ENCODE measurements at regions not wholly inside any gene's neighbourhood (a gene's known extent, or its start where the extent isn't known, plus 50 kb on each side); places are given as distances from the start of the nearest gene placed in this dataset.
"Not testable (repeated sequence)": the region's sequence is repeated elsewhere in the genome, so short reads cannot be mapped to it uniquely, and the experiment has no call there.

- Histone ChIP-seq H3K36me3 (ENCODE audit: control insufficient read depth in 2 of 2, extremely low read depth in 1 of 2, insufficient read depth in 1 of 2, low read length in 1 of 2) (no peaks in the 10 kb centered on the region), H3K4me1 (ENCODE audit: control insufficient read depth in 1 of 2, extremely low read depth in 1 of 2, insufficient read depth in 2 of 2, low read length in 2 of 2) (no peaks in the 10 kb centered on the region), H3K27me3 (replicated peaks in 1 of 2; ENCODE audit: control insufficient read depth in 2 of 2, extremely low read depth in 1 of 2, insufficient read depth in 2 of 2, low read length in 1 of 2) (peaks cover 0 to 2% of the 10 kb centered on the region in 2 experiments), H3K27ac (ENCODE audit: low read length) (no peak overlapping the region), H3K9me3 (no peaks in the 10 kb centered on the region), H3K4me3 (ENCODE audit: control insufficient read depth in 1 of 2, extremely low read depth in 1 of 2, low read length in 1 of 2) (no peak overlapping the region)
- H3K27me3 Mint-ChIP-seq = peaks cover 0 to 8% of the 10 kb centered on the region in 2 donors
- no peak overlapping the region for H3K4me3 Mint-ChIP-seq
- H3K9me3 Mint-ChIP-seq = no peaks in the 10 kb centered on the region
- H3K27ac Mint-ChIP-seq = no peak overlapping the region
- H3K36me3 Mint-ChIP-seq = no peaks in the 10 kb centered on the region
- ATAC-seq (replicated peaks in 1 of 4) (no peak), DNase-seq (no peak)
- ChIA-PET CTCF (no interaction called here), POLR2A (no interaction called here)
- H3K4me1 Mint-ChIP-seq = no peaks in the 10 kb centered on the region
Measured at GRCh38 chr3:157588386-157589060, 85.3 kb upstream of the VEPH1 start.

GRCh38 chr3:157586293-157586692, 83.1 kb upstream of the VEPH1 start:
- no CpG with 5 or more reads among the region's 5 CpGs for WGBS (ENCODE audit: insufficient coverage)
- H3K4me1 Mint-ChIP-seq = no peaks in the 10 kb centered on the region

GRCh38 chr3:157585386-157585785, 82.2 kb upstream of the VEPH1 start:
- Histone ChIP-seq H3K27me3 (replicated peaks in 1 of 2; ENCODE audit: control insufficient read depth in 2 of 2, extremely low read depth in 1 of 2, insufficient read depth in 2 of 2, low read length in 1 of 2) (no peaks in the 10 kb centered on the region), H3K4me3 (ENCODE audit: control insufficient read depth in 1 of 2, extremely low read depth in 1 of 2, low read length in 1 of 2) (no peak overlapping the region), H3K9me3 (no peaks in the 10 kb centered on the region), H3K27ac (ENCODE audit: low read length) (no peak overlapping the region), H3K36me3 (ENCODE audit: control insufficient read depth in 2 of 2, extremely low read depth in 1 of 2, insufficient read depth in 1 of 2, low read length in 1 of 2) (no peaks in the 10 kb centered on the region), H3K4me1 (ENCODE audit: control insufficient read depth in 1 of 2, extremely low read depth in 1 of 2, insufficient read depth in 2 of 2, low read length in 2 of 2) (no peaks in the 10 kb centered on the region)
- ATAC-seq (replicated peaks in 1 of 4) = no peak
- no peaks in the 10 kb centered on the region for H3K4me1 Mint-ChIP-seq
- 86% methylated on average over 12 of the region's 12 CpGs for WGBS (ENCODE audit: insufficient coverage)
- no peaks in the 10 kb centered on the region for H3K36me3 Mint-ChIP-seq
- no peak overlapping the region for H3K27ac Mint-ChIP-seq
- no peak overlapping the region for H3K4me3 Mint-ChIP-seq
- H3K27me3 Mint-ChIP-seq = peaks cover 0 to 5% of the 10 kb centered on the region in 2 donors
- DNase-seq = no peak
- POLR2A ChIA-PET = no interaction called here
- CTCF ChIA-PET = no interaction called here
- H3K9me3 Mint-ChIP-seq = no peaks in the 10 kb centered on the region

More at GRCh38 chr3:157586293-157586692, 83.1 kb upstream of the VEPH1 start:
- no peaks in the 10 kb centered on the region for H3K9me3 ChIP-seq
- Mint-ChIP-seq H3K4me3 (no peak overlapping the region), H3K9me3 (no peaks in the 10 kb centered on the region), H3K36me3 (no peaks in the 10 kb centered on the region), H3K27me3 (peaks cover 0 to 8% of the 10 kb centered on the region in 2 donors), H3K27ac (no peak overlapping the region)
- no peaks in the 10 kb centered on the region for H3K27me3 ChIP-seq (replicated peaks in 1 of 2; ENCODE audit: control insufficient read depth in 2 of 2, extremely low read depth in 1 of 2, insufficient read depth in 2 of 2, low read length in 1 of 2)
- no peak for DNase-seq
- no peak for ATAC-seq (replicated peaks in 1 of 4)
- H3K4me1 ChIP-seq (ENCODE audit: control insufficient read depth in 1 of 2, extremely low read depth in 1 of 2, insufficient read depth in 2 of 2, low read length in 2 of 2) = no peaks in the 10 kb centered on the region
- no peaks in the 10 kb centered on the region for H3K36me3 ChIP-seq (ENCODE audit: control insufficient read depth in 2 of 2, extremely low read depth in 1 of 2, insufficient read depth in 1 of 2, low read length in 1 of 2)
- no peak overlapping the region for H3K4me3 ChIP-seq (ENCODE audit: control insufficient read depth in 1 of 2, extremely low read depth in 1 of 2, low read length in 1 of 2)
- POLR2A ChIA-PET = no interaction called here
- H3K27ac ChIP-seq (ENCODE audit: low read length) = no peak overlapping the region
- CTCF ChIA-PET = no interaction called here

- Histone ChIP-seq H3K4me3 (ENCODE audit: control insufficient read depth in 1 of 2, extremely low read depth in 1 of 2, low read length in 1 of 2) (no peak overlapping the region), H3K27ac (ENCODE audit: low read length) (no peak overlapping the region), H3K9me3 (no peaks in the 10 kb centered on the region), H3K36me3 (ENCODE audit: control insufficient read depth in 2 of 2, extremely low read depth in 1 of 2, insufficient read depth in 1 of 2, low read length in 1 of 2) (no peaks in the 10 kb centered on the region), H3K27me3 (replicated peaks in 1 of 2; ENCODE audit: control insufficient read depth in 2 of 2, extremely low read depth in 1 of 2, insufficient read depth in 2 of 2, low read length in 1 of 2) (no peaks in the 10 kb centered on the region), H3K4me1 (ENCODE audit: control insufficient read depth in 1 of 2, extremely low read depth in 1 of 2, insufficient read depth in 2 of 2, low read length in 2 of 2) (no peaks in the 10 kb centered on the region)
- 93% methylated on average over 2 of the region's 3 CpGs for WGBS (ENCODE audit: insufficient coverage)
- Mint-ChIP-seq H3K27me3 (peaks cover 0 to 10% of the 10 kb centered on the region in 2 donors), H3K4me1 (no peaks in the 10 kb centered on the region), H3K36me3 (no peaks in the 10 kb centered on the region), H3K9me3 (no peaks in the 10 kb centered on the region), H3K27ac (no peak overlapping the region), H3K4me3 (no peak overlapping the region)
- DNase-seq (no peak), ATAC-seq (replicated peaks in 1 of 4) (no peak)
- POLR2A ChIA-PET = no interaction called here
- CTCF ChIA-PET = no interaction called here
Measured at GRCh38 chr3:157582637-157582973, 79.4 kb upstream of the VEPH1 start.

- ATAC-seq (replicated peaks in 1 of 4); DNase-seq; H3K27ac Mint-ChIP-seq; H3K27me3 ChIP-seq (replicated peaks in 1 of 2; ENCODE audit: control insufficient read depth in 2 of 2, extremely low read depth in 1 of 2, insufficient read depth in 2 of 2, low read length in 1 of 2); H3K36me3 ChIP-seq (ENCODE audit: control insufficient read depth in 2 of 2, extremely low read depth in 1 of 2, insufficient read depth in 1 of 2, low read length in 1 of 2); H3K9me3 ChIP-seq; H3K36me3 Mint-ChIP-seq; H3K4me3 Mint-ChIP-seq; POLR2A ChIA-PET; H3K27ac ChIP-seq (ENCODE audit: low read length); H3K4me1 Mint-ChIP-seq; H3K9me3 Mint-ChIP-seq; H3K4me1 ChIP-seq (ENCODE audit: control insufficient read depth in 1 of 2, extremely low read depth in 1 of 2, insufficient read depth in 2 of 2, low read length in 2 of 2); H3K4me3 ChIP-seq (ENCODE audit: control insufficient read depth in 1 of 2, extremely low read depth in 1 of 2, low read length in 1 of 2); CTCF ChIA-PET: not testable (repeated sequence)
- H3K27me3 Mint-ChIP-seq = peaks cover 0 to 10% of the 10 kb centered on the region in 2 donors
- WGBS (ENCODE audit: insufficient coverage) = 80% methylated on average over 6 of the region's 13 CpGs
Measured at GRCh38 chr3:157581956-157582636, 78.9 kb upstream of the VEPH1 start.

- no CpG with 5 or more reads among the region's 5 CpGs for whole genome bisulfite sequencing (ENCODE audit: insufficient coverage)
- peaks cover 0 to 4% of the 10 kb centered on the region in 2 experiments for H3K27me3 ChIP-seq (replicated peaks in 1 of 2; ENCODE audit: control insufficient read depth in 2 of 2, extremely low read depth in 1 of 2, insufficient read depth in 2 of 2, low read length in 1 of 2)
- H3K4me3 ChIP-seq (ENCODE audit: control insufficient read depth in 1 of 2, extremely low read depth in 1 of 2, low read length in 1 of 2) = no peak overlapping the region
- no peak overlapping the region for H3K27ac Mint-ChIP-seq
- H3K9me3 Mint-ChIP-seq = no peaks in the 10 kb centered on the region
- DNase-seq (no peak), ATAC-seq (replicated peaks in 1 of 4) (no peak)
- no peak overlapping the region for H3K27ac ChIP-seq (ENCODE audit: low read length)
- no peak overlapping the region for H3K4me3 Mint-ChIP-seq
- H3K36me3 Mint-ChIP-seq = no peaks in the 10 kb centered on the region
- CTCF ChIA-PET = no interaction called here
- no peaks in the 10 kb centered on the region for H3K4me1 Mint-ChIP-seq
- H3K36me3 ChIP-seq (ENCODE audit: control insufficient read depth in 2 of 2, extremely low read depth in 1 of 2, insufficient read depth in 1 of 2, low read length in 1 of 2) = no peaks in the 10 kb centered on the region
- no peaks in the 10 kb centered on the region for H3K4me1 ChIP-seq (ENCODE audit: control insufficient read depth in 1 of 2, extremely low read depth in 1 of 2, insufficient read depth in 2 of 2, low read length in 2 of 2)
- peaks cover 0 to 5% of the 10 kb centered on the region in 2 donors for H3K27me3 Mint-ChIP-seq
- H3K9me3 ChIP-seq = no peaks in the 10 kb centered on the region
- POLR2A ChIA-PET = no interaction called here
Measured at GRCh38 chr3:157581371-157581770, 78.2 kb upstream of the VEPH1 start.
